ENCODE measurements at regions not wholly inside any gene's neighbourhood (a gene's known extent, or its start where the extent isn't known, plus 50 kb on each side); places are given as distances from the start of the nearest gene placed in this dataset.
"Not testable (repeated sequence)": the region's sequence is repeated elsewhere in the genome, so short reads cannot be mapped to it uniquely, and the experiment has no call there.

DNA sequence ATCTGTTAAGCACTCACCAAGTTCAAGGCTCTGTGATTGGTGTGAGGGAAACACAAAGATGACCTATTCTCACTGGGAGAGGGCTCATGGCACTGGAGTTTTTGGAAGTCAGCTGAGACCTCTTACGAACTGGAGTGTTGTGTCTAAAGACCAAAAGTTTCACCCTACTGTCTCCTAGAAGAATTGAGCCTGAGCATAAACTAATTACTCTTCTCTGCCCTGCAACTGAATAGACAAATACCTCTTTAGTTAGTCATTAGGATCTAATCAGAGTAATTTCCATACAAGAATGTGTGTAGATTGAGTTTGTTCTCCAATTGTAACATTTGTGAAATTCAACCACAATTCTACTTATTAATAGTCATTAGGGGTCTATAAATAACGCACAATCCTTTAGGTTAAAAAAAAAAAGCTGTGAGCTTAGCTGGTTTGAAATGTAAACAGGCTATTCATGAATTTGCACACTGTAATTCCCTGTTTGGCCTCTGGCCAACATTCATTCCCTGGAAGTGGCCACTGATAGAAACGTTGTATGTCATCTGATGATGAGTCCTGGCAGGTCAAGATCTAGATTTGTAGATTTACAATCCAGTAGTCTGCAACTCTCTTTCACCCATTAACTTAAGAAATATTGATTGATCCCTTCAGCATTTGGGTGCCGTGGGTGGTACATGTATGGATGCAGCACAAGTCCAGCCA lies 76.8 kb upstream of the SOX14 start:
- no peak for DNase-seq (ENCODE audit: low spot score)
- intact Hi-C loops (cut with DNase I): no loop called here

DNA sequence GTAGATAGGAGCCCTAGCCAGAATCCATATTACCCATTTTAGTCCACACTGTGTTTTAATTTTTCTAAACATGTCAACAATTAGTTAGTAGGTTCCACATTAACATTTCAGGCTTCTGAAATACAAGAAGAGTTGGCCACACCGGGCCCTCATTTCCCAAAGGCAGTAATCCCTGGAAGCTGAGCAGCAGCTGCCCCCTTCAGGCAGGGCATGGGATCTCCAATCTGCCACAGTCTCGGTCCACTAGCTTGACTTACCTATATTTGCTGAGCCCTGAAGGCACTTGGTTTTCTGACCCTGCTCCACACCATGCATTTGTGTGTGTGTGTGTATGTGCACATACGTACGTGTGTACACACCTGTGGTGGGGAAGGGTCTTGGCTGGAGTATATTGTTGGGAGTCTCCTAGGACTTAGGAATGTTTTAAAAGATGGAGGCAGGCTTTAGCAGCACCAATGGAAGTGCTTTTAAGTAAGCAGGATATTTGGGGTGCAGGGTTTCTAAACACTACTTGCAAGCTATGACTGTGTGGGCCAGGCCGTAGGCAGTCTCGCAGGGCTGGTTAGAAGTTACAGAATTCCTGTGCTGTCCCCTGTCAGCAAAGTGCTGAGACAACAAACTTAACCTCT lies 71.2 kb upstream of the SOX14 start:
- intact Hi-C loops (cut with DNase I): loop anchor here (10.0 kb wide), 1 partner anchor 588 kb away; no protein-coding TSS in a partner anchor
- no peak for DNase-seq (ENCODE audit: low spot score)

GRCh38 chr3:137693791-137694190 lies 70.3 kb upstream of the SOX14 start:
- intact Hi-C loops (cut with DNase I): loop anchor here (10.0 kb wide), 1 partner anchor 589 kb away; no protein-coding TSS in a partner anchor
- DNase-seq (ENCODE audit: low spot score): no peak

- intact Hi-C loops (cut with DNase I): loop anchor here (10.0 kb wide), 1 partner anchor 590 kb away; no protein-coding TSS in a partner anchor
- no peak for DNase-seq (ENCODE audit: low spot score)
Observed at GRCh38 chr3:137694836-137695235, 69.3 kb upstream of the SOX14 start.

- intact Hi-C loops (cut with DNase I): loop anchor here (10.0 kb wide), 1 partner anchor 591 kb away; no protein-coding TSS in a partner anchor
- no peak for DNase-seq (ENCODE audit: low spot score)
Observed at GRCh38 chr3:137695351-137695750, 68.8 kb upstream of the SOX14 start.

DNA sequence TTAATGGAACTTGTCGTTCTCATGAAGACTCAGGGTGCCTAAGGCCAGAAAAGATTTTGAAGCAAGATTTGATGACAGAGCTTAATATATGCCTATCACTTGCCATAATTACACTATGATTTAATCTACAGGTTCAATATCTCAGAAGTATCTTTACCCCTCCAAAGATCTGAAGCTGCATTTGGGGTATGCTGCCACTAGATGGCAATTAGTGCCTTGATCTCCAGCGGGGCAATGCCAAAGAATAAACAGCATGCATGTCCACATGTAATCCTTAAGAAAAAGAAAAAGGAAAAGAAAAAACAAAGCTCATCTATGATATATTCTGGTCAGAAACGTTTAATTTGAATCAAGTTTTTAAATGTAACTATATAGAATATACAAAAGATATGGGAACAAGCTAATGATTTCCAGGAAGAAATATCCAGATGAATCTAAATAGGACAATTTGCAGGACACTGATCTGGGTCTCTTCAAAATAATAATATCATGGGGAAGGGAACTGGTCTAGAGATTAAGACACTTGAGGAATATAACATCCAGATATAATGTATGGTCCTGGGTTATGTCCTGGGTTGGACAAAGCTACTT lies 55.0 kb upstream of the SOX14 start:
- no peak for DNase-seq (ENCODE audit: low spot score)
- intact Hi-C loops (cut with DNase I): no loop called here

- DNase-seq (ENCODE audit: low spot score); intact Hi-C loops (cut with DNase I): not testable (repeated sequence)
Observed at GRCh38 chr3:137713965-137714364, 50.1 kb upstream of the SOX14 start.
